MV-4-11 (cell line): ENCODE measurements at regions not wholly inside any gene's neighbourhood (a gene's known extent, or its start where the extent isn't known, plus 50 kb on each side); places are given as distances from the start of the nearest gene placed in this dataset.

Source experiments
- DNase-seq: peaks from one replicate; lab custom pipeline; 2025; lab: John Stamatoyannopoulos, UW

DNA sequence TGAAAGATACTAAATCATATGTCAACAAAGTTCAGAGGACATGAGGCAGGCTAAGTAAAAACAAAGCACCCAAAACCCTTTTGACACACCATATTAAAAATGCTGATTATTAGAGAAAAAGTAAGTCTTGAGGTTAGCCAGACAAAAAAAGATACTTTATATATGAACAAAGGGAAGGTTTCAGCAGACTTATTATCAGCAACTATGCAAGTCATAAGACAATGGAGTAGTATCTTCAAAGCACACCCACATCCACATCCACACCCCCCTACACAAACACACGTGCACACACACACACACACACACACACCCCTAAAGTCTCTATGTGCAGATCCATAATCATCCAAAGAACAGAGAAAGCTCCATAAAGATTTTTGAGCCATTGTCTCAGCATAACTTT lies 1373.9 kb upstream of the CELF2 start:
- DNase-seq = no peak

DNA sequence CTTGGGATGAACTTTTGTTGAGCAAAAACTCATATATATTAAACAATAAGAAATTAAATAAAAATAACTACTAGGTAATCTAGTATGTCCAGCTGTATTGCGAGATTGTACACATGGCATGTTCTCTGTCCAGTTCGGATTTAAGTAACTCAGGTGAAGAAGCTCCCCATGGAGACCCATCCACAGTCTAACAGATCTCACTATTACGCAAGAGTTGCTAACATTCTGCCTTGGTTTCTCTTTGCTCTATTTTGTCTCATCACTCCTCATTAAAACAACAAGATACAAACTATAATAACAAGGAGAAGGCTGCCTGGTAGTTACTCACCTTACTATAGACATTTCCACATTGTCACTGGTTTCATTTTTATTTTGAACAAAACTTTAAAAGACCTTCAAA lies 1372.3 kb upstream of the CELF2 start:
- no peak for DNase-seq

DNA sequence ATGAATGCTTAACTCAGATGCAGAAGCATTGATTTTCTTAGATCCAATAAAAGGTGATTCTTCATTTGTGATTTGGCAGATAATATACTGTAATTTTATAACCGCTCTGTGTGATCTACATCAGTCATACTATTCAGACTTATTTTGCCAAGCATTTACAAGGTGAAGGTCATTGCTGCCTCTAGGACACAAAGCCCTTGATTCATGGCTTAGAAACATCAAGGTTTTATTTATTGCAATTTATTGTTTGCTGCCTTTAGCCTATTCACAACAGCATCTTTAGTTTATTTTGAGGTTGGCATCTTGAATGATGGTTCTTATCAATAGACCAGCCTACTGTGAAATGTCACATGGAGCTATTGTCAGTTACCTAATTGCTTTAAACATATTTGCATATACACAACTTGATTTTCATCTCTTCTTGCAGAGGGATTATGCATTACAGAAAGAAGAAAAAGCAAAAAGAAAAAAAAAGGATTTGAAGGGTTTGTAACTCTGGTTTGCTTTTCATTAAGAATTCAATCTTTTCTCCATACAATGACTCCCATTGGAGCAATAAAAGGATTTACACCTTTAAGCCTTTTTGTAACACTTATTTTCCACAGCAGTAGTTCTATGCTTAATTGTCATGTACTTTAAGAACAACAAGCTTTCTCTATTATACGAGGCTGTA lies 1371.6 kb upstream of the CELF2 start:
- DNase-seq = no peak

DNA sequence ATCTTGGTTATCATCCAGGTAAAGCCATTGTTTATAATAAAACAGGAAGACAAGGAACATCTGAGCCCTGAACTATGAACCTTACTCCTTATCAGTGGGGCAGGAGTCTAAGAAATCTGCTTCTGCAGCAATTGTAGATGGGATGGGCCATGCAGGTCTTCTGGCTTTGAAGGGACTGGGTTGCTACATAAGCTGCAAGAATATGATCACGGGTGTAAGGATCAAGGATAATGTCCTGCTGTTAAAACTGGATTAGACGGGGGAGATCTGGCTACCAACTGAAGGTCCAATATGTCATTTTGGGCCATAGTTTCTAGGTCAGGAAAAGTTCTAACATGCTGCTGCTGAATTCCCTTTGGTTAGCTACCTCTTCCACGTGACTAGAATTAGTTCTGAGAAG lies 1363.4 kb upstream of the CELF2 start:
- no peak for DNase-seq

DNA sequence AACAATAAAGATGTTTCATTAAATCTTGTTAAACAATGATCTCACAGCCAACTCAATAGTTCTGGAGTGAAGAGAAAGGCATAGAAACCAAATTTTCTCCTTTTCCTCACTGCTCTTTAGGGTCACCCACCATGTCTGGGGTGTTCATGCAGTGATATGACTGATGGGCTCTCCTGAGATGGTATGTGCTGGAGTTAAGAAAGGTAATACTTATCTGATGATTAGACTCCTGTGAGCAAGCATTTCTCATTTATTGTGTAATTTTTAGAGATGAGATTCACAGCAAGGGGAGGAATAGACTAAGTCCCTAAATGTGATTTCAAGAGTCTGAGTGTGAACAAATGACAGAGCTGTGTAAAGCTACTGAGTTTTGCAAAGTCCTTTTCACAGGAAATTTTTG lies 1361.3 kb upstream of the CELF2 start:
- DNase-seq = no peak

DNA sequence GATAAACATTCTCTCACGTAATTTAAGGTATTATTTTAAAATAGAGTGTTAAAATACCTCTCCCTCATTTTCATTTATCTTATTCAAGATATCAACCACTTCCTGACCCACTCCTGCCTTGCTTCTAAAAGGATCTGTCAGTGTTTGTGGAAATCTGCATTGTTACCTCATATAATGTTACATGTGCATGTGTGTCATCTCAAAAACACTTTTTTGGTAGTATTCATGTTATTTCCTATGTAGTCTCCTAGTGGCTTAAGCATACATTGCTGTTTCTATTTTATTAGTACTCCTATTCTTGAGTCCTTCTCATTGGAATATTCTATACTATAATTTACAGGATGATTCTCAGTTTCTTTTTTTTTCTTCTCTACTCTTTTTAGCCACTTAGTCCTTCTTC lies 1360.7 kb upstream of the CELF2 start:
- no peak for DNase-seq

DNA sequence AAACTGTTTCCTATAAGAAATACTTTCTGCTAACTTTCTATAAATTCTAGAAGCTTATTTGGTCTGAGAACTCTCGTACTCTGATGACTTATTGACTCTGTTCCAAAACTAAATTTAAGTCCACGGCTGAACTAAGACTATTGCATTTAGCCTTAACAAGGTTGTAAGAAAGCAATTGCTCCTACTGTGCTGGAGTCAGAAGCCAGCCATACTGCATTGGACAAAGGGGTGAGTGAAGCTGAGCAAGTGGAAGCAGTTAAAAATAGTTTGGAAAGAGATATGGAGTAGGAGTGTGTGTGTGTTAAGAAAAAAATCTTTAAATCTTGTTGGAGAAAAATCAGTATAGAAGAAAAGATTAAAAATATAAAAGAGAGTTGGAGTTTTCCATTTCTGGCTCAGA lies 1360.1 kb upstream of the CELF2 start:
- no peak for DNase-seq

DNA sequence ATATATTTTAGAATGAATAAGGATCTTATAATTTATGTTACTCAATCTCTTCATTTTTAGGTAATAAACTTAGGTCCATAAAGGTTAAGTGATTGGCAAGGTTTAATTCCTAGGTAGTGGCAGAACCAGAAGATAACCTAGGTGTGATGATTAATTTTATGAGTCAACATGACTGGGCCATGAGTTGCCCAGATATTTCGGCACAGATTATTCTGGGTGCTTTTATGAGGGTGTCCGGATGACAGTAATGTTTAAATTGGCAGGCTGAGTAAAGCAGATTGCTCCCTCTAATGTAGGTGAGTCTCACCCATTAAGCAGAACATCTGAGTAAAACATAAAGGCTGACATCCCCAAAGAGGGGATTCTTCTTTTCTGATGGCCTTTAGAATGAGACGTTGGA lies 1349.3 kb upstream of the CELF2 start:
- no peak for DNase-seq

DNA sequence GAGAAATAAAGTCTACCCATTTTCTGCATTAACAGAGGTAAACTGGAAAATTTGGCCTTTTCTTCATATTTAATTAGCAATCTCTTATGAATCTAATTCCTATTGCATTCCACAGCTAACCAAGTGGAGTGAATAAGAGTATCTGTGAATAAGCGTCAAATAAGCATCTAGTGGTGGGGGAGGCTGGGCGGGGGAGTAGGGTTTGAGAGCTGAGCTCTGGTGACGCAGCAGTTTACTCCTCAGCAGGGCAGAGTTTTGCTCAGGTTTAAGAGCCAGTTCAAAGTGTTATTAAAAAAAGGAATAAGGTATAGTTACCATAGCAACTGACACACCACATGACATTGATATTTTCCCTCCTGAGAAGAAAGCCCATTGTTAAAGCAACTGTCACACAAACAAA lies 1346.8 kb upstream of the CELF2 start:
- no peak for DNase-seq

DNA sequence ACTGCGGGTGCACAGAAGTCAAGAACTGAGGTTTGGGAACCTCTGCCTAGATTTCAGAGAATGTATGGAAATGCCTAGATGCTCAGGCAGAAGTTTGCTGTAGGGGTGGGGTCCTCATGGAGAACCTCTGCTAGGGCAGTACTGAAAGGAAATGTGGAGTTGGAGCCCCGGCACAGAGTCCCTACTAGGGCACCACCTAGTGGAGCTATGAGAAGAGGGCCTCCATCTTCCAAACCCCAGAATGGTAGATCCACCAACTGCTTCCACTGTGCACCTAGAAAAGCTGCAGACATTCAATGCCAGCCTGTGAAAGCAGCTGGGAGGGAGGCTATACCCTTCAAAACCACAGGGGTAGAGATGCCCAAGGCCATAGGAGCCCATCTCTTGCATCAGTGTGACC lies 1336.0 kb upstream of the CELF2 start:
- no peak for DNase-seq

DNA sequence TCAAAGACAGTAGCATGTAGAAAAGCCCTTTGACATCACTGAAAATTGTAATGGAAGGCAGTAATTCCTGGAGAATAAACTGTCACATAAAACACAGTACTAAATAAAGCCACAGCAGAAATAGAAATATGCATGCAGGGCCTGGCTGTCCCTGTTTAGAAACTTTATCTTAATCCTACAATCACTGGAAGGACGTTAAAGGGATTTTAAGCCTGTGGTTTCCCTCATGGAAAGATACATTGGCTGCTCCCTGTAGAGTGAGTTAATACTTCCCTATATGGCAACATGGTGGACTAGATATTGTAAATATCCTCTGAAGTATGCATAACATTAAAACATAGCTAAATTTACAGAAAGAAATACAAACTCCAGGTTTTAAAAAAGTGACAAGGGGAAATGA lies 1334.9 kb upstream of the CELF2 start:
- DNase-seq = no peak

DNA sequence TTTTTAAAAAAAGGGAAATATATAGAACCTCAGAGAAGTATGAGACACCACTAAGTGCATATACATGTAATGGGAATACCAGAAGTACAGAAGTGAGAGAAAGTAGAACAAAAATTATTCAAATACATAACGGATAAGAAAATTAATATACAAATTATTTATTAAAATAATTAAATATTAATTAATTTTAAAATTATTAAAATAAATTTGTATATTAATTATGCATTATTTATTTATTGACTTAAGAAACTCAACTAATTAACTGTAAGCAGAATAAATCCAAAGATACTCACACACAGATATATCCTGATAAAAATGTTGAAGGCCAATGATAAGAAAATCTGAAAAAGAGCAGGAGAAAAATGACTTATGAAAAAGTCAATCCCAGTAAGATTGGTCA lies 1333.5 kb upstream of the CELF2 start:
- DNase-seq = no peak

DNA sequence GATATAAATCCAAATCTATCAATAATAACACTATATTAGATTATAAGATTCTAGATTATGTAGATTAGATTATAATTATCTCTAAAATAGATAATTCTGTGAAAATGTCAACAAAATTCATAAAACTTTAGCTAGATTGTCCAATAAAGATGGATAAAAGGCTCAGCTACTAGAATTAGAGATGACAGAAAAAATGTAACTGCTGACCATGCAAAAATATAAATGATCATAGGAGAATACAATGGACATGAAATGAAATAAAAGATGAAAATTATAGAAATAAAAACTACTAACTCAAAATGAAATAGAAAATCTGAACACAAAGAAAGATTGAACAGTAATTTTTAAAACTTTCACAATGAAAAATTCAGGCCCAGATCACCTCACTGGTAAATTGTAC lies 1332.1 kb upstream of the CELF2 start:
- DNase-seq = no peak

DNA sequence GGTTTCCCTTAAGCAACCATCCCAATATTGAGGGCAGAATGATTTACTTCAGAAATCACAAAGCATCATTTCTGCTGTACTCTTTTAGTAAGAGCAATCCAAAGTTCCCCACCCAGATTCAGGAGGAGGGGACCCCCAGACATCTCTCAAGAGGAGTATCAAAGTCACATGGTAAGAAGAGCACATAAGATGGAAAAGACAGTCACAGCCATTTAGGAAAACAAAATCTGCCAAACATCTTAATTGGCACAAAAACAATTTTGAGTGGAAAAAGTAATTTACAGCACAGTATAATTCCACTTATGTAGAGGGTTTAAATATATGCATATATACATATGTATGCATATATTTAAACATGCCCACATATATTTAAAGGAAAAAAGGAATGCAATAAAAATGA lies 1329.0 kb upstream of the CELF2 start:
- no peak for DNase-seq

DNA sequence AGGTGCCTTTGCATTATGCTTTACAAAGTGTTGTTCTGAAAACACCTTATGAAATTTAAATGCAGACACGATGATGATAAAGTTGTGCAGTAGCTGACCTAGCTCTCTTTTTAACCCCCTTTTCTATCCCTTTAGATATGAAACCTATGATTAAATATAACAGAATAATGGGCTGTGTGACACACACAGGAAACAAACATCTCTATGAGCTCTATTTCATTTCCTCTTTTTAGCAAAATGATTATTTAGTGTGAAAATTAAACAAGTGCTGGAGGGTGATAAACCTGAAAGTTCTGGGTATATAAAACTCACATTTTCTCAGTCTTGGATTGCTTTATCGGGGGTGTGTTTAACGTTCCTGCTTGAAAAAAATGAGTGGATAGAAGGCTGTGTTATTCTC lies 1310.5 kb upstream of the CELF2 start:
- peak; percentile 8 for DNase-seq

DNA sequence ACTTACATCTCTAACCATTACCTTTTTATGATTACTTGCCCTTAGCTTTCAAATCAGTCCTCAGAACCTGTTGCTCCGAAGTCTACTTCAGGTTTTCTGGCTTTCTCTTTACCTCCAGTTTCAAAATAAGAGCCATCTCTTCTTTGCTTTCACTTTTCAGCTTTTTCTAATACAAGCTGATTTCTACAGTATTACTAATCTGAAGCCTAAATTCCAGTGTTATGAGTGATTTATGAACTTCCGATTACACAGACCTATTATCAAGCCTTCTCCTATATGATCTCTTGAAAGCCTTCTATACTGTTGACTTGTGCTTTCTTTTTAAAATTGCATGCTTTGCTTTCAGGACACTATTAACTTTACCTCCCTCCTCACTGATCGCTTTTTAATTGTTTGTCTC lies 1307.8 kb upstream of the CELF2 start:
- no peak for DNase-seq

DNA sequence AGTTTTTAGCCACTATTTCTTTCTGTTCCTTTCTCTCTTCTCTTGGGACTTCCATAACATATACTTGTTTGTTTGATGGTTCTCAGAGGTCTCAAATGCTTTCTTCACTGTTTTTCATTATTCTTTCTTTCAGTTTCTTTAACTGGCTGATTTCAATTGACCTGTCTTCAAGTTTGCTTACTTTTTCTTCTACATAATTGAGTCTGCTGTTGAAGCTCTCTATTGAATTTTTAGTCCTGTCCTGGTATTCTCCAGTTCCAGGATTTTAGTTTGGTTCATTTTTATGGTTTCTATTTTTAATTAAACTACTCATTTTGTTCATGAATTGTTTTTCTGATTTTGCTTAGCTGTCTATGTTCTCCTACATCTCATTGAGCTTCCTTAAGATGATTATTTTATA lies 1305.3 kb upstream of the CELF2 start:
- no peak for DNase-seq

DNA sequence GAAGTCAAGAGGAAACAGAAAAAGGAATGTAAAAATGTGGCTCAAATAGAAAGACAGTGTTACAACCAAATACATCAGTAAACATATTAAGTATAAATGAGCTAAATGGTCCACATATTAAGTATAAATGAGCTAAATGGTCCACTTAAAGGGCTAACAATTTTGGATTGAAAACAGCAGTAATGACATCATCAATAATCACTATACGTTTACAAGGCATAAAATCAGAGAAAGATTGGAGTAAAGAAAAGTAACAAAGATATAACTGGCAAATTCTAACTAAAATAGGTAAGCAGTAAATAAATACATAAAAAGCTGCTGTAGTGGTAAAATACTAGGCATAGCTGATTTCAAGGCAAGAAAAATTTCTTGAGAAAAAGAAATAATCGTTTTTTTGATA lies 1298.4 kb upstream of the CELF2 start:
- DNase-seq = no peak

DNA sequence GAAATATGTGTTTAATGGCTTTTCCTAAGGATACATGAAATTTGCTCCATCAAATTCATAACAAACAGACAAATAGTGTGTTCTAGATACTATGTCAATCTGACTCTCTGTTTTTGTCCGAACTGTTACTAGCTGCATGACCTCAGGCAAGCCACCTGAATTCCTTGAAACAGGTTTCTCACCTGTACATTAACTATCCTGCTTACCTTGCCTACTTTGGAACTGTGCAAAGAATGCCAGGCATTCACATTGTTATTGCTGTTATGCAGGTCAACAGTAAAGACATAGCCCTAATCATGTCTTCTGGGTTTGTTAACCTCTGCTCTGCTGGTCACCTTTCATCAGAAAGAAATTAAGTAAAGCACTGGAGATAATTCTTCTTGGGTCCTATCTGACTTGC lies 1283.9 kb upstream of the CELF2 start:
- no peak for DNase-seq

DNA sequence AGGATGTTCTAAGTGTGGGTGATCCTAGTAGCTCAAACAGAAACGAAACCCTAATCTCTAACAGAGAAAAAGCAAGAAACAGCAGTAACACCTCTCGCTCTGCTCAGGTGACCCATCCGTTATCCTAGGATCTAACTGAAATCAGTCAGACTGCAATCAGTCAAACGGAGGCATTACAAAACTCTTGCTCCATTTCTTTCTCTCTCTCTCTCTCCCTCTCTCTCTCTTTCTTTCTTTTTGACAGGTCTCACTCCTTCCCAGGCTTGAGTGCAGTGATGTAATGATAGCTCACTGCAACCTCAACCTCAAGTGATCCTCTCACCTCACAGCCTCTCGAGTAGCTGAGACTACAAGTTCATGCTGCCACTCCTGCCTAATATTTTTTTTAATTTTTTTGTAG lies 1283.5 kb upstream of the CELF2 start:
- DNase-seq = no peak

DNA sequence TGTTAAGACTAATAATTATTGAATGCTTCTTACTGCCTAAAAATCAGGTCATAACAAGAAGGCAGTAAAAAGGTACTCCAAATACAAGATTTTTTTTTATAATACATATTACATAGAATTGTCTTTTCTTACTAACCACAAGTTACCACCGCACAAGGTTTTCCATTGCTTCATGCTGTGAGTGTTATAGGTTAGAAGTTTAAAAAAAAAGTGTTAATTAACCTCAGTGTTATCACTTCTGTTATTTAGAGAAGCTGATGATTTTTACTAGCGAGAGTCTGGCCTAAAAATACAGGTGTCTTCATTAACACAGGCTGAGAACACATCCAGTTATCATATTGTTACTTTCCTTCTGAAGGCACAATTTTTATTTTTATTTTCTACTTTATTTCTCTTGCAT lies 1281.9 kb upstream of the CELF2 start:
- no peak for DNase-seq

DNA sequence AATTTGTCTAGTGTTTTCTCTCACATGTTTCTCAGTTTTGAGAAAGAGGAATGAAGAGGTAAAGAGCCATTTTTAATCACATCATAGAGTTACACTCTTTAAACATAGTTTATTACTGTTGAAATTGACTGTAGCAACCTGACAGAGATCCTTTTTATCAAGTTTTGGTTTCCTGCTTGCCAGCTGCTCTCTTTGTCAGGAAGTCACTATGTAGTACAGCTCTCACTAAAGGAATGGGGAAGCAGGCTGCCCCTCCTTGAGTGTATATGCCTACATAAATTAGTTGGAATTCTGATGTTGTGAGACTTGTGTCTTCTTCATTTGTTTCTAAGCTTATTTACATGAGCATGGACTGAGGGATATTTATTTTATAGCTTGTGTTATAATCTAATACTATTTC lies 1274.0 kb upstream of the CELF2 start:
- DNase-seq = no peak

DNA sequence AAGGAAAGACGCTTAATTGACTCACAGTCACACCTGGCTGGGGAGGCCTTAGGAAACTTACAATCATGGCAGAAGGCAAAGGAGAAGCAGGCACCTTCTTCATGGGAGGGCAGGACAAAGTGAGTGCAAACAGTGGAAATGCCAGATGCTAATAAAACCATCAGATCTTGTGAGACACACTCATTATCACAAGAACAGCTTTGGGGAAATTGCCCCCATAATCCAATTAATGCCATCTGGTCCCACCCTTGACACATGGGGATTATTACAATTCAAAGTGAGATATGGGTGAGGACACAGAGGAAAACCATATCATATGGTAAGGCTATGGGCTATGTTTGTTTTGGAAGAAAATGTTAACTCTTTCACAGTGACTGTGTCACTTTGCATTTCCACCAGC lies 1272.5 kb upstream of the CELF2 start:
- DNase-seq = no peak

DNA sequence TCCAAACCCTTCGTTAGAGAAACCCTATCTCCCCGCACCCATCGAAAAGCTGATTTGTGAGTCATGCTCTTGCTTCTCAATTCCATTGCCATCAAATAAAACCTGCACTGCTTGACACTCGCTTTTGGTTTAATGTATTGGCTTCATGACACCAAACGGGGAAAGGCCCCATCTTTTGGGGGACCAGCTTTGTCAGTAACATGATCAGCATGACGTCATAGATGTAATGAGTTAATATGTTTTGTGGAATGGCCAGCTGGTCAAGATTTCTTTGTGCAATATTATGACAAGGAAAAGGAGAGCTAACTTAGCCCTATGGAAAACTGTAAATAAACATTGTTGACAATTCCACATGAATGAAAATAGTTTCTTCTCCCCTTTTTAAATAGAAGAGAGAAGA lies 1260.5 kb upstream of the CELF2 start:
- DNase-seq = no peak

DNA sequence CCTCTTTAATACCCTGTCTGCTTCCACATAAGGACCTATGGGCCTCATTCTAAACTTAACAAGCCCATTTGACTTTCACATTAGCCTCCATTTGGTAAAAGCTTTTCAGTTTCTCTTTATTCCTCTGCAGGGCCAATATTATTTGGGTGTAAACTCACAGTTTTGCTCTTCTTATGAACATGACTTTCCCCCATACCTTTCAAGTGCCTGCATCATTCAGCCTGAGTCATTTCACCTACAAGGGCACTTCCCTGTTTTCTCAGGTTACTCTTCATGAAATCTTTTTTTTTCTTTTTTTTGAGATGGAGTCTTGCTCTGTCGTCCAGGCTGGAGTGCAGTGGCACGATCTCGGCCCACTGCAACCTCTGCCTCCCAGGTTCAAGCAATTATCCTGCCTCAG lies 1258.1 kb upstream of the CELF2 start:
- DNase-seq = no peak
